GM10266 (cell line): ENCODE measurements at regions not wholly inside any gene's neighbourhood (a gene's known extent, or its start where the extent isn't known, plus 50 kb on each side); places are given as distances from the start of the nearest gene placed in this dataset.

Experiments
- DNase-seq: peaks from one replicate; pipeline ENCODE4 v3.0.0; 2012; ENCODE audit errors: extremely low spot score
- TF ChIP-seq, protein P1 (sequence below): IDR thresholded peaks from 2 replicates; pipeline ENCODE4 v1.5.1; 2012; ENCODE audit warnings: mild to moderate bottlenecking, low read depth; ENCODE audit not compliant: control insufficient read depth, insufficient read depth; ENCODE audit errors: missing control alignments

DNA sequence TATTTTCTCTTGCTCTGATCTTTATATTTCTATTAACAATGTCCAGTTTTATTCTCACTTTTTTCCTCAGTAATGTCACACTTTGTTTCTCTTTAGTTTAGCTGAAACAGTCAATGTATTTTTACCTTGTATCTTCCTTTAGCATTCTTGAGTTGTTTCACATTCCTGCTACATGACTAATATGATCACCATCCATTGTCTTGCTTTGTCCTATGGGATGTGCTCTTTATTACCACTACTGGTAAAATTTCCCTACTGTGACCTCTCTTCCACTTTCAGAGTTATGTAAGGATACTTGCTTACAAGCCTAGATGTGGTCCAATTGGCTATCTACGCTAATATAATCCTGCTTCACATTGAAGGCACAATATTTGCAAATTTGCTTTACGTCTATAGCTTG lies 457.9 kb downstream of the PIK3C3 start:
- no peak for DNase-seq
- TF ChIP-seq, protein P1, sequence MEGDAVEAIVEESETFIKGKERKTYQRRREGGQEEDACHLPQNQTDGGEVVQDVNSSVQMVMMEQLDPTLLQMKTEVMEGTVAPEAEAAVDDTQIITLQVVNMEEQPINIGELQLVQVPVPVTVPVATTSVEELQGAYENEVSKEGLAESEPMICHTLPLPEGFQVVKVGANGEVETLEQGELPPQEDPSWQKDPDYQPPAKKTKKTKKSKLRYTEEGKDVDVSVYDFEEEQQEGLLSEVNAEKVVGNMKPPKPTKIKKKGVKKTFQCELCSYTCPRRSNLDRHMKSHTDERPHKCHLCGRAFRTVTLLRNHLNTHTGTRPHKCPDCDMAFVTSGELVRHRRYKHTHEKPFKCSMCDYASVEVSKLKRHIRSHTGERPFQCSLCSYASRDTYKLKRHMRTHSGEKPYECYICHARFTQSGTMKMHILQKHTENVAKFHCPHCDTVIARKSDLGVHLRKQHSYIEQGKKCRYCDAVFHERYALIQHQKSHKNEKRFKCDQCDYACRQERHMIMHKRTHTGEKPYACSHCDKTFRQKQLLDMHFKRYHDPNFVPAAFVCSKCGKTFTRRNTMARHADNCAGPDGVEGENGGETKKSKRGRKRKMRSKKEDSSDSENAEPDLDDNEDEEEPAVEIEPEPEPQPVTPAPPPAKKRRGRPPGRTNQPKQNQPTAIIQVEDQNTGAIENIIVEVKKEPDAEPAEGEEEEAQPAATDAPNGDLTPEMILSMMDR = no peak

DNA sequence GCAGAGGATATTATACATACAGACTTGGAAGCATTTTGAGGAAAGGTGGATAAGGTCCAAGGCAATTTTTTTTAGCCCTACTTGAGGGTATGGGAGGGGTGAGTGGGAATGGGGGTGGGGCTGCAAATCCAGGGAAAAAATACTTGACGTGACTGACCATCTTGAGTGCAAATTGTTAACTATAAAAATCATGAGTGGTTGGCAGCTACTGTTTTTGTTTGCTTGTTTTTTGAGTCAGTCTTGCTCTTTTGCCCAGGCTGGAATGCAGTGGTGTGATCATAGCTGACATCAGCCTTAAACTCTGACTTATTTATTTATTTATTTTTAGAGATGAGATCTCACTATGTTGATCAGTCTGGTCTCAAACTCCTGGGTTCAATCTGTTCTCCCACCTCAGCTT lies 458.8 kb downstream of the PIK3C3 start:
- TF ChIP-seq, protein P1 = no peak
- no peak for DNase-seq

DNA sequence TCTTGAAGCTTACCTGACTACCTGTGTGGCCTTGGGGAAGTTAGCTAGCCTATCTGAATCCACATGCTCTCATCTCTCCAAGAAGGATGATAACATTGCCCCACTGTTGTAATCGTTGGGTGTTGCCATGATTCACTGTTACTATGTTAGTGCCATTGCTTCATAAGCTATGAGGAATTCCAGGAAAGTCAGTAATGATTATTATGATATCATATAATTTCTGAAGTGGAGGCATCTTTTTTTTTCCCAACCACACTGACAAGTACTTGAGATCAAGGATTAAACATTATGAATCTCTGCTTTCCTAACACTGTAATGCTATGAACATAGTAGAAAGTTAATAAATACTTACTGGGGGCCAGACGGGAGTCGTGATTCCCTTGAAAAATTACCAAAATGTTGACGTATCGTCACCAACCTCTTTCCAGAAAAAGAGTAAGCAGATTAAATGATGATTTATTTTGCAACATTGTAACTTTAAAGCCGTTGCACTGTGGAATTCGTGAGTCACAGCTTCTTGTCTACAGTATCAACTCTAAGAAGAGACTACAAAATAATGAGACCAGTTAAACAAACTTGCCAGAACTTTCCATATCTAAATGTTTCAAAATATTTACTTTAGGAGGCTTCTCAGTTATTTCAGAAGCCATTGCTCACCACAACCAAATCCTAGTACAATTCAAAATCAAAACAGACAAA lies 459.9 kb downstream of the PIK3C3 start:
- TF ChIP-seq, protein P1 = no peak
- no peak for DNase-seq

DNA sequence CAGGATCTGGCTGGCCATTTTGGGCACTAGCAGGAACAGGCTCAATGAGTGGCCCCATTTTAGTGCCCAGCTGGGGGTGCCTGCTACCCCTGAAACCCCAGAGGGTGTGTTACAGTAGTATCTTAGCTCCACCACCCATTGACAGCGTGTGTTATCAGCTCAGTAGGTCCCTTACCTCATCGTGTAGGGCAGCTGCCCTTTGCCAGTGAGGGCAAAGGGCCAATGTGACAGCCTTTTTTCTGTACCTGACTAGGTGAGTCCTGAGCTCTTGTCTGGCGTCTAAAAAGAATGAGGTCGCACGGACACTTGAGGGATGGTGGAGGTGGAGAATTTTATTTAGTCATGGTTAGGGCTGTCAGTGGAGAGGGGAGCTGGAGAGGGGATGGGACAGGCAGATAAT lies 462.2 kb downstream of the PIK3C3 start:
- TF ChIP-seq, protein P1 = no peak
- DNase-seq = no peak

DNA sequence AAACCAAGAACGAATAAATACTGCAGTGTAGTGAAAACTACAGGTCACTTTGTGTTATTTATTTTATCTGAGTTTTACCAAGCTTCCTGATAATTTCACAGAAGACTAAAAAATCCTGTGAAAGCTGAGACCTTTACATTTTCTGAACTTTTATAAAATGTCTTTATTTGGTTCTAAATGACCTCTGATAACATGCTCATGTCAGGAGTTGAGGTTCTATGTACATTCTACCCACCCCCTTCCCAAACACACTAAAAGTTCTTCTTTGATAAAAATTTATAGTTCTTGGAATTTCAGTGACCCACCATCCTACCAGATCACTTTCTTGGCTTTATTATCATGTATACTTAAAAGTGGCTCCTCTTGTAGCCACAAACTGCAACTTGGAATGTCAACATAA lies 463.1 kb downstream of the PIK3C3 start:
- DNase-seq = no peak

DNA sequence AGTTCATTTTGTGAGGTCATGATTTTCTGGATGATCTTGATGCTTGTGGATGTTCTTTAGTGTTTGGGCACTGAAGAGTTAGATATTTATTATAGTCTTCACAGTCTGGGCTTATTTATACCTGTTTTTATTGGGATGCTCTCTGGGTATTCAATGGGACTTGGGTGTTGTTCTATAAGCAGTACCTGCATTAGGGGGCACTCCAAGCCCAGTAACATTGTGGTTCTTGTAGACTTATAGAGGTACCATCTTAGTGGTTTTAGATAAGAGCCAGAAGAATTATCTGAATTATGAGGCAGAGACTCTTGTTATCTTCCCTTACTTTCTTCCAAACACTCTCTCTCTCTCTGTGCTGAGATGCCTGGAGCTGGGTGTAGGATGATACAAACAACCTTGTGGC lies 470.0 kb downstream of the PIK3C3 start:
- no peak for DNase-seq
- TF ChIP-seq, protein P1 = no peak

More for the DNA sequence above, 463.1 kb downstream of the PIK3C3 start:
- TF ChIP-seq, protein P1 = no peak

DNA sequence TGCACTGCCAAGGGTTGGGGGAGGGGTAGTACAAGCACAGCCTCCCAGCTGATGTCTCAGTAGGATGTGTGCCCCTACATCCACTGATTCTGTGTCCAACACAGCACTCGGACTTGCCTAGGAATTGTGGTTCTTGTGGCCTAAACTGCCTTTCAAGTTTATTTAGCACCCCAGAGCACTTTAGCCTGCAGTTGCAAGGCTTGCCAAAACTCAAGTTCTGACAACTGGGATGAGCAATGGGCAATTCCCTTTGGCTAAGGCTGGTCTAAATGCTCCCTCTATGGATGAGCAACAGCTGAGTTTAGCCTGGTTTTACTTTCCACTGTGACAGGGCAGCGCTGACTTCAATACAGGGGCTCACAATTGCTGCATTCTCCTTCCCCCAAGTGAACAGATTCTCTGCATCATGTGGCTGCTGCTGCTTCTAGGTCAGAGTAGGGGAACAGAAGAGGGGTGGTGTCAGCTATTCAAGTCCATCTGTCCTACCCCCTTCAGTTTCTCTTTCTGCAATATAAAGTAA lies 471.5 kb downstream of the PIK3C3 start:
- TF ChIP-seq, protein P1 = no peak
- DNase-seq = no peak
